SH-SY5Y (cell line): ENCODE measurements at regions not wholly inside any gene's neighbourhood (a gene's known extent, or its start where the extent isn't known, plus 50 kb on each side); places are given as distances from the start of the nearest gene placed in this dataset.

ENCODE experiments used
- GATA2 ChIP-seq: IDR thresholded peaks from 2 replicates; pipeline ENCODE4 v1.6.1; 2011; ENCODE audit warnings: mild to moderate bottlenecking, low read depth, low read length
- GATA3 ChIP-seq: IDR thresholded peaks from 2 replicates; pipeline ENCODE4 v1.6.1; 2011; ENCODE audit warnings: low read depth, mild to moderate bottlenecking, low read length, moderate library complexity

- no peak for TF ChIP-seq GATA2
- TF ChIP-seq GATA3 = no peak
These were observed 242.3 kb downstream of the NSG2 start for GRCh38 chr5:174287761-174288160.
